ENCODE measurements at regions not wholly inside any gene's neighbourhood (a gene's known extent, or its start where the extent isn't known, plus 50 kb on each side); places are given as distances from the start of the nearest gene placed in this dataset.

DNA sequence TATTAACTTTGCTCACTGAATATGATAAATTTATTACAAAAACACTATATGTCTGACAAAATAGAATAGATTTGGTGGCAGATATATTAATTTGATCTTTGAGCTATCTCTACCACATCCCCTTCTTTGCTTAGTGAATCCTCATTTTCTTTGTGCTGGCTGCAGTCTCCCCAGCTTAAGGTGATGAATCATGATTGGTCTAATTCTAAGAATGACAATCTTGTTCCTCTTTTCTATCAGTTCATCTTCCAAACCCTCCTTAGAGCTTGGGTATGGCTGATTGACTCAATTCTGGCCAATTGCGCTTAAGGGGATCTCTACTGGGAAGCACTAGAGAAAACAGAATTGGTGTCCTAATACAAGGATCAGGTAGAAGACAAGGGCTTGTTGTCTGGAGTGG lies 309.6 kb upstream of the GOLIM4 start:
- Histone ChIP-seq H3K4me2 (ENCODE audit: insufficient read depth, low read length) (no peak overlapping the region), H3K79me2 (ENCODE audit: insufficient read depth, low read length) (no peaks in the 10 kb centered on the region), H3K36me3 (ENCODE audit: insufficient read depth, low read length) (no peaks in the 10 kb centered on the region), H3K9me3 (ENCODE audit: insufficient read depth, low read length, severe bottlenecking) (no peaks in the 10 kb centered on the region), H3K27me3 (ENCODE audit: insufficient read depth, low read length, poor library complexity) (no peaks in the 10 kb centered on the region), H3K9ac (ENCODE audit: low read depth, low read length) (no peak overlapping the region), H2AFZ (ENCODE audit: low read depth, low read length) (no peak overlapping the region), H4K20me1 (ENCODE audit: insufficient read depth, low read length) (no peaks in the 10 kb centered on the region), H3K27ac (ENCODE audit: low read length) (no peak overlapping the region), H3K4me3 (ENCODE audit: low read depth in 1 of 2, low read length in 2 of 2) (no peak overlapping the region), H3K4me1 (ENCODE audit: insufficient read depth, low read length) (no peaks in the 10 kb centered on the region)
- no peak for ATAC-seq (ENCODE audit: insufficient read depth, low read depth)
- no peak for TF ChIP-seq EZH2 (IDR thresholded peaks at IDR 0.05; ENCODE audit: borderline replicate concordance, low read depth, low read length, severe bottlenecking)
- TF ChIP-seq, protein P1, sequence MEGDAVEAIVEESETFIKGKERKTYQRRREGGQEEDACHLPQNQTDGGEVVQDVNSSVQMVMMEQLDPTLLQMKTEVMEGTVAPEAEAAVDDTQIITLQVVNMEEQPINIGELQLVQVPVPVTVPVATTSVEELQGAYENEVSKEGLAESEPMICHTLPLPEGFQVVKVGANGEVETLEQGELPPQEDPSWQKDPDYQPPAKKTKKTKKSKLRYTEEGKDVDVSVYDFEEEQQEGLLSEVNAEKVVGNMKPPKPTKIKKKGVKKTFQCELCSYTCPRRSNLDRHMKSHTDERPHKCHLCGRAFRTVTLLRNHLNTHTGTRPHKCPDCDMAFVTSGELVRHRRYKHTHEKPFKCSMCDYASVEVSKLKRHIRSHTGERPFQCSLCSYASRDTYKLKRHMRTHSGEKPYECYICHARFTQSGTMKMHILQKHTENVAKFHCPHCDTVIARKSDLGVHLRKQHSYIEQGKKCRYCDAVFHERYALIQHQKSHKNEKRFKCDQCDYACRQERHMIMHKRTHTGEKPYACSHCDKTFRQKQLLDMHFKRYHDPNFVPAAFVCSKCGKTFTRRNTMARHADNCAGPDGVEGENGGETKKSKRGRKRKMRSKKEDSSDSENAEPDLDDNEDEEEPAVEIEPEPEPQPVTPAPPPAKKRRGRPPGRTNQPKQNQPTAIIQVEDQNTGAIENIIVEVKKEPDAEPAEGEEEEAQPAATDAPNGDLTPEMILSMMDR (IDR thresholded peaks at IDR 0.05; ENCODE audit: borderline replicate concordance, extremely low read depth, low read length, poor library complexity, severe bottlenecking), result no peak
- DNase-seq, result no peak

DNA sequence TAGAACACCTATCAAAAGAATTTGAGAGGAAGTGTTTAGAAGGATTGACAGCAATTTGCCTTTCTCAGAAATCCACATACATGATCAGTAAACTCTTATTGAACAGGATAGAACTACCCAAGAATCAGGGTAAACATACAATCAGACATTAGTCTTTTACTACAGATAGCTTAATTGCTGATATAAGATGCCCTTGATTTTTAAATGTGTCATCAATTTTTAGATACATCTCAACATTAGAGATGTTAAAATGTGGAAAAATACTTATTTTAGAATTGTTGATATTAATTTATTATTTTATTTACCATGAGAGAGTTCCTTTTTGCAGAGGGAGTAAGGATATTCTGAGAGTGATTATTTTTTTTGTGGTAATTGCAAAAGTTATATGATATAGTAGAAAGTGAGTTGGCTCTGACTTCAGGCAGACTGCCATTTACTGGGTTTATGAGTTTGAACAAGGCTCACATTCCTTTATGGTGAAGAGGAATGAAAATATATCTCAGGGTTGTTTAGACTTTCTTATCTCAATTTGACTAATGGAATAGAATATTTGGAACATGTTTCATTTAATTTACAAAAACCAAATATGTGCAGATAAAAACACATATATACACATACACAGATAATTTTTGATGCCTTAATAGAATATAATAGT lies 302.8 kb upstream of the GOLIM4 start:
- TF ChIP-seq, protein P1 (IDR thresholded peaks at IDR 0.05; ENCODE audit: borderline replicate concordance, extremely low read depth, low read length, poor library complexity, severe bottlenecking), result no peak
- TF ChIP-seq EZH2 (IDR thresholded peaks at IDR 0.05; ENCODE audit: borderline replicate concordance, low read depth, low read length, severe bottlenecking), result no peak
- no peak for ATAC-seq (ENCODE audit: insufficient read depth, low read depth)
- DNase-seq, result no peak
- Histone ChIP-seq H3K4me1 (ENCODE audit: insufficient read depth, low read length) (no peaks in the 10 kb centered on the region), H4K20me1 (ENCODE audit: insufficient read depth, low read length) (no peaks in the 10 kb centered on the region), H3K9me3 (ENCODE audit: insufficient read depth, low read length, severe bottlenecking) (no peaks in the 10 kb centered on the region), H3K27ac (ENCODE audit: low read length) (no peak overlapping the region), H2AFZ (ENCODE audit: low read depth, low read length) (no peak overlapping the region), H3K4me2 (ENCODE audit: insufficient read depth, low read length) (no peak overlapping the region), H3K79me2 (ENCODE audit: insufficient read depth, low read length) (no peaks in the 10 kb centered on the region), H3K36me3 (ENCODE audit: insufficient read depth, low read length) (no peaks in the 10 kb centered on the region), H3K27me3 (ENCODE audit: insufficient read depth, low read length, poor library complexity) (no peaks in the 10 kb centered on the region), H3K9ac (ENCODE audit: low read depth, low read length) (no peak overlapping the region), H3K4me3 (ENCODE audit: low read depth in 1 of 2, low read length in 2 of 2) (no peak overlapping the region)

DNA sequence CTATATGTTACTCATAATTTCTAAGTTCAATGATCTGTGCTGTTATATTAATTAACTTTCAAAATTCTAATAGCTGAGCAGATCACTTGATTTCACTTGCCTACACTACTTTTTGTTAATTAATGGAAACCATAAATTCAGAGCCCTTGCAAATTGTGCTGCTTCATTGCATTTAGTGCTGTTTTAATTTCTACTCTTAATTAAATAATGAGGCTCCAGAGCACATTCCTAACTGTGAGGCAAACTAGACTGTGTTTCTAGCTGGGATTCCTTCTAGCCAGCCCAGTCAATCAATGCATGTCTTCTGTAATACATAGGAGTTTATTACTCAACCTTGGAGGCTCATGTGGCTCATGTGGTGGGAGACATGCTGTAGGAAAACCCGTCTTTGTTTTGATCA lies 301.1 kb upstream of the GOLIM4 start:
- H3K9ac ChIP-seq (ENCODE audit: low read depth, low read length), result no peak overlapping the region
- no peaks in the 10 kb centered on the region for H3K27me3 ChIP-seq (ENCODE audit: insufficient read depth, low read length, poor library complexity)
- H3K9me3 ChIP-seq (ENCODE audit: insufficient read depth, low read length, severe bottlenecking), result no peaks in the 10 kb centered on the region
- H3K36me3 ChIP-seq (ENCODE audit: insufficient read depth, low read length), result no peaks in the 10 kb centered on the region
- no peak overlapping the region for H3K4me3 ChIP-seq (ENCODE audit: low read depth in 1 of 2, low read length in 2 of 2)
- no peaks in the 10 kb centered on the region for H3K4me1 ChIP-seq (ENCODE audit: insufficient read depth, low read length)
- H3K27ac ChIP-seq (ENCODE audit: low read length), result no peak overlapping the region
- no peak overlapping the region for H2AFZ ChIP-seq (ENCODE audit: low read depth, low read length)
- H3K79me2 ChIP-seq (ENCODE audit: insufficient read depth, low read length), result no peaks in the 10 kb centered on the region
- ATAC-seq (ENCODE audit: insufficient read depth, low read depth) (no peak), DNase-seq (no peak)
- no peaks in the 10 kb centered on the region for H4K20me1 ChIP-seq (ENCODE audit: insufficient read depth, low read length)
- H3K4me2 ChIP-seq (ENCODE audit: insufficient read depth, low read length), result no peak overlapping the region
- TF ChIP-seq EZH2 (IDR thresholded peaks at IDR 0.05; ENCODE audit: borderline replicate concordance, low read depth, low read length, severe bottlenecking), result no peak
- TF ChIP-seq, protein P1 (IDR thresholded peaks at IDR 0.05; ENCODE audit: borderline replicate concordance, extremely low read depth, low read length, poor library complexity, severe bottlenecking), result no peak
